GM12891 (cell line): ENCODE measurements at regions not wholly inside any gene's neighbourhood (a gene's known extent, or its start where the extent isn't known, plus 50 kb on each side); places are given as distances from the start of the nearest gene placed in this dataset.

Experiments used
- POLR2A ChIP-seq: IDR thresholded peaks from 2 replicates; pipeline ENCODE4 v1.6.1; 2011; ENCODE audit warnings: low read depth, low read length, control low read depth
- POLR2AphosphoS5 ChIP-seq: IDR thresholded peaks from 2 replicates; pipeline ENCODE4 v1.6.1; 2011; ENCODE audit warnings: low read depth, low read length, control low read depth
- POU2F2 ChIP-seq: IDR thresholded peaks from 2 replicates; pipeline ENCODE4 v1.6.1; 2011; ENCODE audit warnings: low read depth, mild to moderate bottlenecking, control low read depth, low read length, moderate library complexity
- TAF1 ChIP-seq: IDR thresholded peaks from 2 replicates; pipeline ENCODE4 v1.6.1; 2011; ENCODE audit warnings: low read depth, low read length, control low read depth

GRCh38 chr3:87558492-87558891, 282.1 kb upstream of the POU1F1 start:
- no peak for TF ChIP-seq POLR2A
- TF ChIP-seq POLR2AphosphoS5, result no peak
- no peak for TF ChIP-seq POU2F2
- no peak for TF ChIP-seq TAF1
